PC-9 (cell line): ENCODE measurements at regions not wholly inside any gene's neighbourhood (a gene's known extent, or its start where the extent isn't known, plus 50 kb on each side); places are given as distances from the start of the nearest gene placed in this dataset.

Experiments used
- BruUV-seq: library from RNA; stranded (reverse); fragments of 400-500 nt; replicated peaks from 2 replicates; lab custom pipeline; 2021; lab: Mats Ljungman, UMichigan
- CTCF ChIA-PET: fragments of 300-600 bp; sonication (Branson Sonifier 250); formaldehyde crosslinking; loops from one replicate; lab custom pipeline; 2022; ENCODE audit warnings: antibody characterized with exemption; lab: Charles Lee
- POLR2A ChIA-PET: fragments of 300-600 bp; sonication (Branson Sonifier 250); formaldehyde crosslinking; loops from one replicate; lab custom pipeline; 2022; ENCODE audit warnings: antibody characterized with exemption; ENCODE audit not compliant: unreplicated experiment; lab: Charles Lee
- DNase-seq, 2 experiments: peaks; one replicate each; pipeline versions ENCODE4 v3.0.0 to v3.0.0-alpha.2; 2015 to 2022; ENCODE audit warnings: mixed read lengths in 1 of 2
- H2AFZ ChIP-seq: fragments of 200-600 bp; sonication (generic); 2 replicates; pipeline ENCODE4 v1.8.1; 2017; ENCODE audit warnings: antibody characterized with exemption
- H3F3A ChIP-seq: fragments of 200-600 bp; sonication (generic); 2 replicates; pipeline ENCODE4 v1.8.1; 2017; ENCODE audit warnings: antibody characterized with exemption, mild to moderate bottlenecking, low read depth; ENCODE audit not compliant: insufficient read depth
- H3K27ac ChIP-seq: fragments of 200-600 bp; sonication (generic); 2 replicates; pipeline ENCODE4 v1.6.1; 2016; ENCODE audit warnings: mixed run types
- H3K27me3 ChIP-seq: fragments of 200-600 bp; sonication (generic); 2 replicates; pipeline ENCODE4 v1.6.1; 2016; ENCODE audit warnings: low read depth, mixed run types; ENCODE audit not compliant: insufficient read depth
- H3K36me3 ChIP-seq: fragments of 200-600 bp; sonication (generic); 2 replicates; pipeline ENCODE4 v1.6.1; 2016; ENCODE audit warnings: low read depth, mixed run types
- H3K4me1 ChIP-seq: fragments of 200-600 bp; sonication (generic); replicated peaks from 2 replicates; pipeline ENCODE4 v1.6.1; 2016; ENCODE audit warnings: mixed run types; ENCODE audit not compliant: insufficient read depth
- H3K4me2 ChIP-seq: fragments of 200-600 bp; sonication (generic); 2 replicates; pipeline ENCODE4 v1.6.1; 2017; ENCODE audit warnings: mixed run types
- H3K4me3 ChIP-seq: fragments of 200-600 bp; sonication (generic); 2 replicates; pipeline ENCODE4 v1.6.1; 2016; ENCODE audit warnings: mixed run types
- H3K79me2 ChIP-seq: fragments of 200-600 bp; sonication (generic); 2 replicates; pipeline ENCODE4 v1.6.1; 2017; ENCODE audit warnings: low read depth, mixed run types
- H3K9me2 ChIP-seq: fragments of 200-600 bp; sonication (generic); 2 replicates; pipeline ENCODE4 v1.8.1; 2017; ENCODE audit warnings: mild to moderate bottlenecking; ENCODE audit not compliant: insufficient read depth
- H3K9me3 ChIP-seq: fragments of 200-600 bp; sonication (generic); 2 replicates; pipeline ENCODE4 v1.8.1; 2016; ENCODE audit warnings: low read depth; ENCODE audit not compliant: insufficient read depth
- H4K20me1 ChIP-seq: fragments of 200-600 bp; sonication (generic); 2 replicates; pipeline ENCODE4 v1.8.1; 2017; ENCODE audit not compliant: insufficient read depth
- EZH2 ChIP-seq: fragments of 200-600 bp; sonication (generic); IDR thresholded peaks from 2 replicates; pipeline ENCODE4 v1.8.0; 2017; ENCODE audit warnings: antibody characterized with exemption, low read depth
- intact Hi-C: fragments of 100-400 bp; cut with micrococcal nuclease; formaldehyde crosslinking; loops from one replicate; pipeline ENCODE4 v1.10.0; 2022; ENCODE audit not compliant: unreplicated experiment
- TF ChIP-seq, protein P1 (sequence below): fragments of 200-600 bp; sonication (generic); conservative IDR thresholded peaks from 2 replicates; pipeline ENCODE4 v1.6.1; 2017; ENCODE audit warnings: mixed run types, antibody characterized with exemption, mild to moderate bottlenecking, moderate library complexity

DNA sequence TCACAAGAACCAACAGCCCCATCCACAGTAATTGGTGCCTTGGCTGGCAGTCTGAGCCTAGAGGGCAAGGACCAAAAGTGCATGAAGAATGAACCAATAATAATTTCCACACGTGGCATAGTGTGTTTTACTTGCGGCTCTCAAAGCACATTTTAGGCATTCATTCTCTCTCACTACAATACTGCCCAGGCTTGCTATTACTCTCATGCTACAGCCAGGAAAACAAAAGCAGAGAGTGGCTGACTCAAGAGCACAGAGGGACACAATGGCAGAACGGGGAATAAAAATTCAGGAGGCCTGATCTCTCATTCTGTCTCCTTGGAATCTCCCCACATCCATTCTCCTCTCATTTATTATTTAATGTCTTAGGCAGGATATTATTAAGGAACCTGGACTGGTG, 57.0 kb upstream of the NOL4 start:
- intact Hi-C loops = no loop called here
- no TSS peak for BruUV-seq
- H3K79me2 ChIP-seq = no peaks in the 10 kb centered on the region

DNA sequence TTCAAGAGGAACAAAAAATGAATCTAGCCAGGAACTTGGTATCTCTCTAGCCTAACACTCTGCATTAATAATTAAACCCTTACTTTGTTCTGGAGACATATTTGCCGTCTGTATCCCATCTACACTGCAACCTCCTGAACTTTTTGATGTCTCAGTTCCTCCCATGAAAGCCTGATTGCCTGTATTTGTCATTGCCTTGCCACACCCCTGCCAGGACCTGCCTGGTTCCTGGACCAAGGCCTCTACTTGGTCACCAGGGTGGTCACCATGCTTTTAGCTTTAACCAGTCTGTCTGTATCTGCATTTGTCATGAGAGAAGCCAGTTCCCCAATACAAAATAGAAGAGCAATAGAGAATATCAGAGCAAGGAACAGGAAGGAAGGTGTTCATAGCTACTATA, 58.8 kb upstream of the NOL4 start:
- Histone ChIP-seq H3K36me3 (no peaks in the 10 kb centered on the region), H2AFZ (no peak overlapping the region), H4K20me1 (no peaks in the 10 kb centered on the region), H3K9me2 (no peaks in the 10 kb centered on the region), H3K27me3 (no peaks in the 10 kb centered on the region), H3K4me2 (no peak overlapping the region), H3K4me3 (no peak overlapping the region), H3K27ac (no peak overlapping the region), H3F3A (no peaks in the 10 kb centered on the region), H3K79me2 (no peaks in the 10 kb centered on the region), H3K4me1 (no peaks in the 10 kb centered on the region), H3K9me3 (no peaks in the 10 kb centered on the region)
- intact Hi-C loops = no loop called here
- TF ChIP-seq, protein P1, sequence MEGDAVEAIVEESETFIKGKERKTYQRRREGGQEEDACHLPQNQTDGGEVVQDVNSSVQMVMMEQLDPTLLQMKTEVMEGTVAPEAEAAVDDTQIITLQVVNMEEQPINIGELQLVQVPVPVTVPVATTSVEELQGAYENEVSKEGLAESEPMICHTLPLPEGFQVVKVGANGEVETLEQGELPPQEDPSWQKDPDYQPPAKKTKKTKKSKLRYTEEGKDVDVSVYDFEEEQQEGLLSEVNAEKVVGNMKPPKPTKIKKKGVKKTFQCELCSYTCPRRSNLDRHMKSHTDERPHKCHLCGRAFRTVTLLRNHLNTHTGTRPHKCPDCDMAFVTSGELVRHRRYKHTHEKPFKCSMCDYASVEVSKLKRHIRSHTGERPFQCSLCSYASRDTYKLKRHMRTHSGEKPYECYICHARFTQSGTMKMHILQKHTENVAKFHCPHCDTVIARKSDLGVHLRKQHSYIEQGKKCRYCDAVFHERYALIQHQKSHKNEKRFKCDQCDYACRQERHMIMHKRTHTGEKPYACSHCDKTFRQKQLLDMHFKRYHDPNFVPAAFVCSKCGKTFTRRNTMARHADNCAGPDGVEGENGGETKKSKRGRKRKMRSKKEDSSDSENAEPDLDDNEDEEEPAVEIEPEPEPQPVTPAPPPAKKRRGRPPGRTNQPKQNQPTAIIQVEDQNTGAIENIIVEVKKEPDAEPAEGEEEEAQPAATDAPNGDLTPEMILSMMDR = no peak
- no peak for TF ChIP-seq EZH2
- ChIA-PET POLR2A (no interaction called here), CTCF (no interaction called here)
- no peak for DNase-seq
- no TSS peak for BruUV-seq

More for the DNA sequence above, 57.0 kb upstream of the NOL4 start:
- Histone ChIP-seq H3K27me3 (no peaks in the 10 kb centered on the region), H3K36me3 (no peaks in the 10 kb centered on the region), H3K9me3 (no peaks in the 10 kb centered on the region), H3K9me2 (no peaks in the 10 kb centered on the region), H3K4me1 (no peaks in the 10 kb centered on the region), H3K27ac (no peak overlapping the region), H2AFZ (no peak overlapping the region), H3F3A (no peaks in the 10 kb centered on the region), H4K20me1 (no peaks in the 10 kb centered on the region), H3K4me2 (no peak overlapping the region), H3K4me3 (no peak overlapping the region)
- ChIA-PET CTCF (no interaction called here), POLR2A (no interaction called here)
- TF ChIP-seq, protein P1 = no peak
- TF ChIP-seq EZH2 = no peak
- DNase-seq = no peak

DNA sequence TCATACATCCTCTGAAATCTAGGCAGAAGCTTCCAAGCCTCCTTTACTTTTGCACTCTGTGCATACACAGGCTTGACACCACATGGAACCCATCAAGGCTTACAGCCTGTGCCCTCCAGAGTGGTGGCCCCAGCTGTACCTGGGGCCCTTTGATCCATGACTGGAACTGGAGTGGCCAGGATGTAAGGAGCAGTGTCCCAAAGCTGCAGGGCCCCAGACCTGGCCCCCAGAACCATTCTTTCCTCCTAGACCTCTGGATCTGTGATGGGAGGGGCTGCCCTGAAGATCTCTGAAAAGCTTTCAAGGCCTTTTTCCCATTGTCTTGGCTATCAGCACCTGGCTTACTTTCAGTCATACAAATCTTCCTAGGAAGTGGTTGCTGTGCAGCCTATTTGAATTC, 63.1 kb upstream of the NOL4 start:
- Histone ChIP-seq H3K79me2 (no peaks in the 10 kb centered on the region), H2AFZ (no peak overlapping the region), H3K9me3 (no peaks in the 10 kb centered on the region), H3K36me3 (no peaks in the 10 kb centered on the region), H3F3A (no peaks in the 10 kb centered on the region), H3K27ac (no peak overlapping the region), H4K20me1 (no peaks in the 10 kb centered on the region), H3K4me3 (no peak overlapping the region), H3K4me1 (no peaks in the 10 kb centered on the region), H3K27me3 (no peaks in the 10 kb centered on the region), H3K9me2 (no peaks in the 10 kb centered on the region), H3K4me2 (no peak overlapping the region)
- CTCF ChIA-PET = no interaction called here
- TF ChIP-seq, protein P1 = no peak
- TF ChIP-seq EZH2 = no peak
- BruUV-seq = no TSS peak
- intact Hi-C loops = no loop called here
- POLR2A ChIA-PET = no interaction called here
- DNase-seq = no peak
